ENCODE measurements at regions not wholly inside any gene's neighbourhood (a gene's known extent, or its start where the extent isn't known, plus 50 kb on each side); places are given as distances from the start of the nearest gene placed in this dataset.
"Not testable (repeated sequence)": the region's sequence is repeated elsewhere in the genome, so short reads cannot be mapped to it uniquely, and the experiment has no call there.

GRCh38 chr2:239647052-239647819 is 246.4 kb upstream of the HDAC4 start:
- Histone ChIP-seq H3K4me1 (no peaks in the 10 kb centered on the region), H3K27ac (no peak overlapping the region), H3K27me3 (peaks cover 0 to 37% (median 9%) of the 10 kb centered on the region in 9 donors), H3K4me3 (no peak overlapping the region), H3K36me3 (no peaks in the 10 kb centered on the region), H3K9me3 (peaks cover 0 to 6% (median 0%) of the 10 kb centered on the region in 12 donors)
- TF ChIP-seq CTCF (IDR thresholded peaks at IDR 0.05) (no peak), POLR2A (IDR thresholded peaks at IDR 0.05) (no peak)
- intact Hi-C loops (cut with DNase I): no loop called here
- DNase-seq (no peak), ATAC-seq (no peak)
- WGBS, 4 donors: 48 to 61% (median 52%) methylated on average over 9 of the region's 9 CpGs

- H3K4me3 ChIP-seq: no peak overlapping the region
These were observed 245.4 kb upstream of the HDAC4 start for GRCh38 chr2:239646184-239646583.

GRCh38 chr2:239644594-239644993 is 243.8 kb upstream of the HDAC4 start:
- H3K36me3 ChIP-seq; H3K27ac ChIP-seq; ATAC-seq; DNase-seq; H3K4me1 ChIP-seq; intact Hi-C loops (cut with DNase I); H3K4me3 ChIP-seq; H3K9me3 ChIP-seq: not testable (repeated sequence)
- WGBS, 4 donors: 81 to 97% (median 92%) methylated on average over 5 to 14 of the region's 25 CpGs
- peaks cover 0 to 35% (median 9%) of the 10 kb centered on the region in 9 donors for H3K27me3 ChIP-seq

More at GRCh38 chr2:239646184-239646583, 245.4 kb upstream of the HDAC4 start:
- ATAC-seq (no peak), DNase-seq (no peak)
- Histone ChIP-seq H3K4me1 (no peaks in the 10 kb centered on the region), H3K27me3 (peaks cover 0 to 37% (median 9%) of the 10 kb centered on the region in 9 donors), H3K27ac (no peak overlapping the region), H3K9me3 (peaks cover 0 to 6% (median 0%) of the 10 kb centered on the region in 12 donors), H3K36me3 (no peaks in the 10 kb centered on the region)
- intact Hi-C loops (cut with DNase I): no loop called here
- no peak for TF ChIP-seq CTCF (IDR thresholded peaks at IDR 0.05)
- TF ChIP-seq POLR2A (IDR thresholded peaks at IDR 0.05): no peak
- 81 to 86% (median 84%) methylated on average over 14 of the region's 14 CpGs for WGBS, 4 donors

GRCh38 chr2:239644011-239644410 is 243.2 kb upstream of the HDAC4 start:
- H3K4me3 ChIP-seq: no peak overlapping the region
- H3K9me3 ChIP-seq: peaks cover 0 to 4% (median 0%) of the 10 kb centered on the region in 12 donors
- no peaks in the 10 kb centered on the region for H3K4me1 ChIP-seq
- no peak overlapping the region for H3K27ac ChIP-seq
- TF ChIP-seq CTCF (IDR thresholded peaks at IDR 0.05): no peak
- TF ChIP-seq POLR2A (IDR thresholded peaks at IDR 0.05): no peak
- peaks cover 0 to 29% (median 9%) of the 10 kb centered on the region in 9 donors for H3K27me3 ChIP-seq
- intact Hi-C loops (cut with DNase I): no loop called here
- DNase-seq (no peak), ATAC-seq (peak in 1 of 4 donors; percentile 36)
- 41 to 48% (median 44%) methylated on average over 7 of the region's 7 CpGs for WGBS, 4 donors
- no peaks in the 10 kb centered on the region for H3K36me3 ChIP-seq
